ENCODE measurements at regions not wholly inside any gene's neighbourhood (a gene's known extent, or its start where the extent isn't known, plus 50 kb on each side); places are given as distances from the start of the nearest gene placed in this dataset.

DNA sequence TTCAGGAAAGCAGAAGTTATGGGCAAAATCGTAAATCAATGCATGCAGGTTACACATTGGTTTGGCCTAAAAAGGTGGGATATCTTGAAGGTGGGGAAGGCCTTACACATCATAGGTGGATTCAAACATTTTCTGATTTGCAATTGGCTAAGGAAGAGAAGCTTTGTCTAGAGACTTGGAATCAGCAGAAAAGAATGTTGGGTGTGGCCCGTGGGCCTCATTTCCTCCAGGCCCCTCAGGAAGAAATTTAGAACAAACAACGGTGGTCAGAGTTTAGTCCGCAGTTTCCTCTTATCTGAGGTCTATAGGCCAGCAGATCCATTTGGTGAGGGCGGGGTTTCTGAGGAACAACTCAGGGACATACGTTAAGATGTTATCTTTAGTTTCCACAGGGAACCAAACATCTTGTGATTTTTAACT is 50.9 kb upstream of the AFF3 start:
- DNase-seq (ENCODE audit: low spot score) = no peak

DNA sequence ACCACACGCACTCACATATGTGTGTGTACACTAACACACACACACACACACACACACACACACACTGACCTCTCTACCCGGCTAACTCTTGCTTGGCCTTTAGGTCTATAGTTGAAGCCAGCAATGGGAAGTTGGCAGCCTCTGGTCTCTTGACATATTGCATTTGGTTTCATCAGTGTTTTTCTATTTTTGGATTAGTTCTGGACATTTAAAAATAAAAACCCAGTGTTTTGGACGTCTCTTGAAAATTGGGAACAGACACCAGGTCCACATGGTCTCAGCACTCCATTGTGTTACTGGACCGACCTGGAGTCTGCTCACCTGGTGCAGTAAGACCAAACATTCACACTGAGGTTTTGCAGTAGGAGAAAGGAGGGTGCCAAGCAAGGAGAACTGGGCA is 50.4 kb upstream of the AFF3 start:
- DNase-seq (ENCODE audit: low spot score) = no peak

DNA sequence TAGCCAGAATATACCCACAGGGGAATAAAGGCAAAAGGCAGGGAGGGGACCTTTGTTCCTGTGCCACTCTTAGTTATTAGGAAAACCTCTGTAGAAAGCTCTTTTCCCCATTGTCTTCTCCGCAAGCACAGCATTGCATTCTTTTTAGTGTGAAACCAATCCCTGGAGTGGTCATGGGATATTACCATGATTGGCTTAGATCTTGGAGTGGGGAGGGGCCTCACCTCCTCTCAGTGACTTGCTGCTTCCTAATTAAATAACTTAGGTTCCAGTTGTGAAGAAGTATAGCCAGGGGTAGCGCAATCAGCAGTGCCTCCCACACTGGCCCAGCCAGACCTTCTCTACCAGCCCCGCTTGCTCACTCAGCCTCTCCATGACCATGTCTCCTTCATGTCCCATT is 49.9 kb upstream of the AFF3 start:
- DNase-seq (ENCODE audit: low spot score) = no peak

Data from mesenteric fat pad (tissue), 1 donor.